Upper lobe of right lung (tissue), 1 donor: ENCODE measurements at regions not wholly inside any gene's neighbourhood (a gene's known extent, or its start where the extent isn't known, plus 50 kb on each side); places are given as distances from the start of the nearest gene placed in this dataset.

Experiments
- ATAC-seq: fragments of 200-7000 bp; cut with Tn5 transposase; one replicate; pipeline ENCODE4 v1.9.1; 2020; ENCODE audit warnings: mild to moderate bottlenecking, moderate library complexity
- DNase-seq: peaks from one replicate; pipeline ENCODE4 v3.0.0-alpha.2; 2020
- H3K27ac ChIP-seq: fragments of 200-600 bp; one replicate; pipeline ENCODE4 v1.8.0; 2022
- H3K27me3 ChIP-seq: fragments of 200-600 bp; one replicate; pipeline ENCODE4 v1.8.0; 2022; ENCODE audit warnings: mild to moderate bottlenecking
- H3K36me3 ChIP-seq: fragments of 200-600 bp; one replicate; pipeline ENCODE4 v1.8.0; 2022
- H3K4me1 ChIP-seq: fragments of 200-600 bp; one replicate; pipeline ENCODE4 v1.8.0; 2022
- H3K4me3 ChIP-seq: fragments of 200-600 bp; one replicate; pipeline ENCODE4 v1.8.0; 2022; ENCODE audit warnings: mild to moderate bottlenecking
- H3K9me3 ChIP-seq: fragments of 200-600 bp; one replicate; pipeline ENCODE4 v1.8.0; 2022
- intact Hi-C: fragments of 100-400 bp; cut with DNase I; formaldehyde crosslinking; loops from one replicate; pipeline ENCODE4 v1.11.0; 2022
- TF ChIP-seq, protein P1 (sequence below): fragments of 200-600 bp; IDR thresholded peaks from one replicate; pipeline ENCODE4 v1.8.0; 2022; ENCODE audit warnings: antibody characterized with exemption
- donor health status: DM: no; HTN: yes; CAD: no; lungs with severe emphysema.

DNA sequence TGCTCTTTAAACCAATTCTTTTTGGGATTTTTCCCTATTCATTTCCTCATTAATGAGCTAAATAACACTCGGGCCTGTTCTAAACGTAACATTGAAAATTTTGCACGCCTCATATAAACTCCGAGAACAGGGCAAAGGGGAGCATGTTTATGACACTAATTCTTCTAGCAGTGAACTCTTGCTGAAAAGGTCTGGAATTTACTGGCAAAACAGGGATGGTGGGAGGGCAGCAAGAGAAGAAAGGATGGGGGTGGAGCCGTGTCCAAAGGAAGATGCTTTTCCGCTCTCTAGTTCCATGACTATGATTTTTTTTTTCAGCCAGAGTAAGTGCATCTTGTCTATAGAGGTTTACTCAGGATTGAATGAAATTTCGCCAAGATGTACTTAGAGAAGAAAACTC, 50.0 kb upstream of the IL1R1 start:
- ATAC-seq (no peak), DNase-seq (no peak)
- Histone ChIP-seq H3K9me3 (no peaks in the 10 kb centered on the region), H3K4me1 (peaks cover 6% of the 10 kb centered on the region), H3K27me3 (no peaks in the 10 kb centered on the region), H3K36me3 (no peaks in the 10 kb centered on the region), H3K27ac (no peak overlapping the region), H3K4me3 (no peak overlapping the region)
- intact Hi-C loops, result no loop called here
- TF ChIP-seq, protein P1, sequence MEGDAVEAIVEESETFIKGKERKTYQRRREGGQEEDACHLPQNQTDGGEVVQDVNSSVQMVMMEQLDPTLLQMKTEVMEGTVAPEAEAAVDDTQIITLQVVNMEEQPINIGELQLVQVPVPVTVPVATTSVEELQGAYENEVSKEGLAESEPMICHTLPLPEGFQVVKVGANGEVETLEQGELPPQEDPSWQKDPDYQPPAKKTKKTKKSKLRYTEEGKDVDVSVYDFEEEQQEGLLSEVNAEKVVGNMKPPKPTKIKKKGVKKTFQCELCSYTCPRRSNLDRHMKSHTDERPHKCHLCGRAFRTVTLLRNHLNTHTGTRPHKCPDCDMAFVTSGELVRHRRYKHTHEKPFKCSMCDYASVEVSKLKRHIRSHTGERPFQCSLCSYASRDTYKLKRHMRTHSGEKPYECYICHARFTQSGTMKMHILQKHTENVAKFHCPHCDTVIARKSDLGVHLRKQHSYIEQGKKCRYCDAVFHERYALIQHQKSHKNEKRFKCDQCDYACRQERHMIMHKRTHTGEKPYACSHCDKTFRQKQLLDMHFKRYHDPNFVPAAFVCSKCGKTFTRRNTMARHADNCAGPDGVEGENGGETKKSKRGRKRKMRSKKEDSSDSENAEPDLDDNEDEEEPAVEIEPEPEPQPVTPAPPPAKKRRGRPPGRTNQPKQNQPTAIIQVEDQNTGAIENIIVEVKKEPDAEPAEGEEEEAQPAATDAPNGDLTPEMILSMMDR, result no peak
